CD4-positive, alpha-beta T cell treated with Interferon alpha-2 for 1 hour (primary cell): ENCODE measurements at regions not wholly inside any gene's neighbourhood (a gene's known extent, or its start where the extent isn't known, plus 50 kb on each side); places are given as distances from the start of the nearest gene placed in this dataset.

ENCODE experiments used
- DNase-seq, 2 donors: peaks; one replicate each; pipeline ENCODE4 v3.0.0-alpha.2; 2020 to 2022

DNA sequence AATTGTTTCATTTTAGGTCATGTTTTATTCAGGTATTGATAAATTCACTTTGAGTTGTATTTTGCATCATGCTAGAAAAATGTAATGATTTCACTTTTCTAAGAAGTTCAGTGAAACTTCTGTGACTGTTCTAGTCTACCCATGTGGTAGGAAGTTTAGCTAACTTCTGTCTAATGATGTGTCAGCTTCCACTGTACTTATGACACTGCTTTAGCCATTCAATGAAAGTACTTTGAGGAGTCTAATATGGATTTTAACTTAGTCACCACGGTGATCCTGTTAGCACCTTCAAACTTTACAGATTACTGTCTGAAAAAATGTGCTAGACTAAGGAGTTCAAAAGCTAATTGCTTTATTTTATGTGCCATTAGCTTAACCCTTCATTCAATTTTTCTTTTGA is 1510.5 kb upstream of the CDH9 start:
- DNase-seq = no peak

DNA sequence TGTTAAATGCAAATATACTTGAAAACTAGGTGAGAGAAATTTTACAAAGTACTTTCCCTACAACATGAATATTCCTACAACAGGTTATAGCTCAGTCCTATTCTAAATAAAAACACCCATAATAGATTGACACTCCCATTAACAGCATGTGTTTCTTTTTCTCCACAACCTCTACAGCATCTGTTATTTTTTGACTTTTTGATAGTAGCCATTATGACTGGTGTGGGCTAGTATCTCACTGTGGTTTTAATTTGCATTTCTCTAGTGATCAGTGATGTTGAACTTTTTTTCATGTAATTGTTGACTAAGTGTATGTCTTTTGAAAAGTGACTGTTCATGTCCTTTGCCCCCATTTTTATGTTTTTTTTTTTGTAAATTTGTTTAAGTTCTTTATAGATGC is 1506.1 kb upstream of the CDH9 start:
- no peak for DNase-seq

DNA sequence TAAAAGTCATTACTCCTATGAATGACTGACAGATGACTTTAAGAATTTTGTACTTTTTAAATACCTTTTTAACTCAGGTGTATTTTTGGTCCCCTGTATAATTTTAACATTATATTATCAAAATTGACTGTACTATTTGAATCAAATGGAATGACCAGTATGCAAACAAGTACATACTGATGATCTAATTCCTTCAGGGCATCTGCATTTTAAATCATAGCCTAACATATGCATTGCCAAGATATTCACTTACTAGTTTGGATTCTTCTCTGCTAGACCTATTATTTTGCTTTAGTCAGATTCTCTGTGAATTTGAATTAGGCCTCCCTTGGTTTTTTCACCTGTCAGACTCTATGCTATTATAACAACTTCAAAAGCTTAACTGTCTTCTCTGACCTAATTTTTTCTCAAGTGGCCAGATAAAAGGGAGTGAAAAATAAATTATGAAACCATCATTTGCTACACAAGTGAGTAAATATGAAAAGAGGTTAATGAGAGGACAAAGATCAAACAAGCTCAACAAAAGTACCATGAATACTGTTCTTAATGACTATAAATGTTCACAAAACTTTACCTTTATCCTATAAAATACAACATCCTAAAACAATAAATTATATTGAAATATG is 1505.2 kb upstream of the CDH9 start:
- DNase-seq = no peak

GRCh38 chr5:28542987-28543386 is 1504.6 kb upstream of the CDH9 start:
- no peak for DNase-seq

DNA sequence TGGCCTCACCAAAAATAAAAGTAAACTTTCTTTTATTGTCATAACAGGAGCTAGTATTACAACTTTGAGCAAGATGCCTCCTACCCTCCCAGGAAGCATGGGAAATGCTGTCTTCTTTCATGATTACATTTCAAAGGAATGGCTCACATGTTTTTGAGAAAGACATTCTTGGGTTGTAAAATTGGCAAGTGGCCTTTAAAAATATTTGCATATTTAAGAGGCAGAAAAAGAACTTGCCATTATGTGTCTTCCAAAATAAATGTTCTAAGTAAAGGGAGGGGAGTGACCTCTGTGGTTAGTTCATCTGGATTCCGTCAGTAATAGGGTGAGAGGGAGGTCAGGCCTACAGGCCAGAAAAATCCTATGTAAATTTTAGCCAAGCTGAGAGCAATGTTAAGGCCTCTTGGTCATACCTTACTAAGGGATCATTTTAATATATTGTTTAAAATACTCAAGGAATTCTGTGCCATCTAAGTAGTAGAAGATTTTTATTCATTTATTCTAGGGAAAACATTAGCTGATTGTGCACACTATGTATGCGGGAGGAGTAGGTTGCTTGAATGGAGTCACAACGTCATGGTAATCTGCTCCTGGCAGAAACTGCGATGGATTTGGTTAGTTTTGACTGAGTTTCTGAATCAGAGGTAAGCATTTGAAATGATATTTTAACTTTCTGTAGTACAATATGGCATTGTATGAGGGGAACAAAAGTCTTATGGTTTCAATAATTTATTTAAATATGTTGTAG is 1485.7 kb upstream of the CDH9 start:
- DNase-seq = no peak

DNA sequence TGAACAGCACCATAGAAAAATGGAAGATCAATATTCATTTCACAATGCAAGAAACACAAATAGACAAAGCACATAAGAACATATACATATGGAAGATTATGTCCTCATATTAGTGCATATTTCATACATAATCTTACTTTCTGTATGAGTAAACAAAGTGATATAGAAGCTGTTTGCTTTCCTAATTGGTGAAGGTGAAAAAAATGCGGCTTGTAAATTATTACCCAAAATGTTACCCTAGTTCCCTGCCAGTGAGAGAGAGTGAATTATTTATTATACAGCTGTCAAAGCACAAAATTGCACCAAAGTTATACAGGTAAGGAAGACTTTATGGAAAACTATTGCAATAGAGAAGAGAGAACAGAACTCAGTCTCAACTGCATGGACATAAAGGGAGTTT is 1485.0 kb upstream of the CDH9 start:
- no peak for DNase-seq

DNA sequence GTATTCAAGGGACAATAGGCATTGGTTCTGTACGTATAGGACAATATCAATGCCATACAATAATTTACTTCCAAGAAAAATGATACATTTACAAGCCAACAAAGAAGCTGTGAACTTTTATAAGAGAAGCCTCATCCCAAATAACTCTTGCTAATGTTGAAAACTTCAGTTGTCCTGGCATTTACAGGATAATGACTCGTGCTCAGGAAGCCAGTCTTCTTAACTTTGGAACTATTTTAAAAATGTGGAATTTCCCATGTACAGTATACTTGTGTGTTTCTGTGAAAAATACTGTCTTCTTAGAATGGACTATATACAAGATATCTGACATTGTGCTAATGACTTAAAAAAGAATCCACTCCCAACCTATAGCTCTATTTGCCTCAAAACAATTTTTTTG is 1479.3 kb upstream of the CDH9 start:
- no peak for DNase-seq

GRCh38 chr5:28516722-28517121 is 1478.3 kb upstream of the CDH9 start:
- DNase-seq = no peak

- DNase-seq = no peak
Measured at GRCh38 chr5:28512648-28513047, 1474.3 kb upstream of the CDH9 start.

- no peak for DNase-seq
Measured at GRCh38 chr5:28505121-28505520, 1466.7 kb upstream of the CDH9 start.

- DNase-seq = no peak
Measured at GRCh38 chr5:28500511-28500910, 1462.1 kb upstream of the CDH9 start.

DNA sequence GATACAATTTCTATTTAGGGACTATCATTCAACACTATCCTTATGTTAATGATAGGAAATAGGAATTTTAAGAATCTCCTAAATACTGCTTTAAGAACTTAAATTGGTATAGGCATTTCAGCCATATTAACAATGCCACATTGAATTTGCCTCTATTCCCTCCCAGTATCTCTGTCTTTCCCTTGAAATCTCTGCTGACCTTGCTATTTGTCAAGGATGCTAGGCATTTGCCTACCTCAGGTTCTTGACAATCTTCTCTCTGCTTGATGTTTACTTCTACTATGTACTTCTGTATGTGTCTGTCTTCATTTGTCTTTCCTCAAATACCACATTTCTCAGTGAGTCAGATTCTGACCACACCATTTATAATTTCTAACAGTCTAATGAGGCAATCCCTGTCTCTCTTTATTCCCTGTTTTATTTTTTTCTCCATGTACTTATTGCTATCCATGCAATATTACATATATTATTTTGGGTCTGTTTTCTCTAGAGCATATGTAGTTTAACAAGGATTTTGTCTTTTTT is 1461.4 kb upstream of the CDH9 start:
- no peak for DNase-seq

DNA sequence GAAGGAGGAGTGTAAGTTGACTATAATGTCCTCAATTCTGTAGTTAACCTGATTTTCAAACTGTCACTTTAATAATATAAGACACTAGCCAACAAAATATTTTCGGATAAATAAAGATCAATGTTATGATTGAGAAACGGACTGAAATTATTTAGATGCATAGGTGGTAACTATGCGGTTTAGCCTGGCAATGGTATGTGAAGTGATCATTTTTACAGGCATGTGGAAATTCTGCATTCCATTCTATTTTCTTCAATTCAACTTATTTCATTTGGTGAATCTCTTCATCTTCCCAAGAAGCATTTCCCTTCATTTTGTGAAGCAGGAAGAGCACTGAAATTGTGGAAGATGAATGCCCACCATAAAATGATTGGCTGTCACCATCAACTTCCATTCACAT is 1457.5 kb upstream of the CDH9 start:
- DNase-seq = no peak

GRCh38 chr5:28493456-28493855 is 1455.1 kb upstream of the CDH9 start:
- DNase-seq = no peak

- DNase-seq = no peak
Measured at GRCh38 chr5:28488752-28489151, 1450.4 kb upstream of the CDH9 start.

- DNase-seq = no peak
Measured at GRCh38 chr5:28483327-28484025, 1445.1 kb upstream of the CDH9 start.

- no peak for DNase-seq
Measured at GRCh38 chr5:28473531-28474107, 1435.2 kb upstream of the CDH9 start.

- DNase-seq = no peak
Measured at GRCh38 chr5:28468166-28468565, 1429.8 kb upstream of the CDH9 start.

GRCh38 chr5:28463728-28464127 is 1425.3 kb upstream of the CDH9 start:
- no peak for DNase-seq

DNA sequence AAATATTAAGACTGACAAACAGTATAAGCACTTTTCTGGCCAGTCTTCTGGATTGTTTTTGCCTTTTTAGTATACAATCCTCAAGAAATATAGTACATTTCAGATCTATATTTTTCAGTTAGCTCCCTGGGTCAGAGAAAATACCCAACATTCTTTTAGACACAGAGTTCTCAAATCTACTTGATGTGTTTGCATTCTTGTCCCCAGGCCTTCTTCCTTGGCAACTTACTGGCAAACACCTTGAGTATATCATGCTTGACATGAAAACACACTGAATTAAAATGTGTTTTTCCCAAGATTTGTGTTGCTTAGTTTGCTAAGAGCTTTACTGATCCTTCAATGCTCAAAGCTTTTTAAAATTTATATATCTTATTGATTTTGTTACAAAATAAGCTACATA is 1413.1 kb upstream of the CDH9 start:
- no peak for DNase-seq

DNA sequence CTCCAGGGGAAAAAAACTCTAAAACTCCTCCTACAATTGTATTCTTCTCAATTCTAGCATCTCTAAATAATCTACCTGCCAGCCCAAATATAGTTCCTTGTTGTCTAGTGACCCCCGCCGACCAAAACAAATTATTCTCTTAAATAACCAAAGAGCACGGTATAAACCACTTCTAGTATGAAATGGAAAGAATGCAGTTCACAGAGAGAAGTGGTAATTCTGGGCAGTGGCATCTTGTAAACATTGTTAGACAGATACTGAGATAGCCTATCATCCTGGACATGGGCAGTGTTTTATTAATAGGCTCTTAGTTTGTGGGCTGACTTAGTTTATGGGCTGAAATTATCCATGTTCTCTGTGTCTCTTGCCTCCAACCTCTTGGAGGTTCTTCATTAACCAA is 1412.6 kb upstream of the CDH9 start:
- DNase-seq = no peak

- DNase-seq = no peak
Measured at GRCh38 chr5:28448791-28449190, 1410.4 kb upstream of the CDH9 start.

- no peak for DNase-seq
Measured at GRCh38 chr5:28430565-28431178, 1392.3 kb upstream of the CDH9 start.
